Stimulated activated CD4-positive, alpha-beta T cell treated with anti-CD3 and anti-CD28 coated beads, Interleukin-1b, Interleukin-23, amount 100 ng/mL, for 48 hours (primary cell): ENCODE measurements at regions not wholly inside any gene's neighbourhood (a gene's known extent, or its start where the extent isn't known, plus 50 kb on each side); places are given as distances from the start of the nearest gene placed in this dataset.

ENCODE experiments used
- DNase-seq: peaks from one replicate; pipeline ENCODE4 v3.0.0-alpha.2; 2020

GRCh38 chr9:129352146-129352865, 174.2 kb upstream of the IER5L start:
- no peak for DNase-seq

GRCh38 chr9:129351642-129352145, 173.6 kb upstream of the IER5L start:
- DNase-seq: no peak

GRCh38 chr9:129351058-129351641, 173.1 kb upstream of the IER5L start:
- no peak for DNase-seq

- no peak for DNase-seq
Observed at GRCh38 chr9:129350143-129350935, 172.3 kb upstream of the IER5L start.

- no peak for DNase-seq
Observed at GRCh38 chr9:129349665-129349947, 171.5 kb upstream of the IER5L start.

GRCh38 chr9:129348890-129349664, 171.0 kb upstream of the IER5L start:
- no peak for DNase-seq

- no peak for DNase-seq
Observed at GRCh38 chr9:129347316-129348120, 169.5 kb upstream of the IER5L start.

- DNase-seq: no peak
Observed at GRCh38 chr9:129346046-129346445, 168.0 kb upstream of the IER5L start.

- no peak for DNase-seq
Observed at GRCh38 chr9:129344641-129345495, 166.8 kb upstream of the IER5L start.

- no peak for DNase-seq
Observed at GRCh38 chr9:129343424-129344375, 165.6 kb upstream of the IER5L start.

- no peak for DNase-seq
Observed at GRCh38 chr9:129342591-129343423, 164.7 kb upstream of the IER5L start.

- no peak for DNase-seq
Observed at GRCh38 chr9:129341987-129342348, 163.9 kb upstream of the IER5L start.

GRCh38 chr9:129341171-129341986, 163.3 kb upstream of the IER5L start:
- DNase-seq: no peak

GRCh38 chr9:129340427-129341170, 162.5 kb upstream of the IER5L start:
- no peak for DNase-seq

GRCh38 chr9:129339539-129340157, 161.6 kb upstream of the IER5L start:
- no peak for DNase-seq

GRCh38 chr9:129338724-129339430, 160.8 kb upstream of the IER5L start:
- DNase-seq: no peak
